GM19455 (cell line): ENCODE measurements at regions not wholly inside any gene's neighbourhood (a gene's known extent, or its start where the extent isn't known, plus 50 kb on each side); places are given as distances from the start of the nearest gene placed in this dataset.

Source experiments
- ATAC-seq: cut with Tn5 transposase; IDR thresholded peaks from one replicate; pipeline ENCODE4 v1.9.1; 2021; ENCODE audit not compliant: unreplicated experiment

DNA sequence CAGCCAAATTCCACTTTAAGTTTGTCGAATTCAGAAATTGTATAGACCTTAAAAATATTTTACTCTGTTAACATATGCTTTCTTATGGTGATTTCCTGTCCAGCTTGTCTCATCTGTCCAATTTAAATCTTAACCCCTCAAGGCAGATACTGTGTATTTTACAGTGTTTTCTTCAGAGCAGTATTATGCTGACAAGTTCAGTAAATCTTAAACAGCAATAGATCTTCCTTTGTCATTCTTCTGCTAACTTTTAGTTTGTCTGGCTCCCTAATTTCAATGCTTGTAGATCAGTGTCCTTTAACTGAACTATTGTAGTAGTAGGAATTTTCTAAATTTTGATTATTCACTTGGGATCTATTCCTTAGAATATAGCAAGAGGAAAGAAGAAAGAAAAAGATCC is 52.8 kb upstream of the MEIS1 start:
- no peak for ATAC-seq

DNA sequence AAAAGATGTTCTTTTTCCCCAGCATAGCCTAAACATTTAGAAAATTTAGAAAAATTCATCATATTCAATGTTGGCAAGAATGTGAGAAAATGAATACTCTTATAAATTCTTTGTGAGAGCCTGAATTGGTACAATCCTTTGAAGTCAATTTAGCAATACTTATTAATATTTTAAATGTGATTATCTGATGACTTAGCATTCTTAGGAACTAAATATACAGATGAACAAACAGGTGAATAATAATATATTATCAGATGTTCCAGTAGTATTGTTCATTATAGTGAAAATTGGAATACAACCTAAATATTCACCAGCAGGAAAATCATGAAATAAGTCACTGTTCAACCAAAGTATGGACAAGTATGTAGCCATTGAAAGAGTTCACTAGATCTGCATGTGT is 55.5 kb upstream of the MEIS1 start:
- no peak for ATAC-seq

- no peak for ATAC-seq
Measured at GRCh38 chr2:66377832-66378231, 57.1 kb upstream of the MEIS1 start.

- ATAC-seq: no peak
Measured at GRCh38 chr2:66370824-66371223, 64.1 kb upstream of the MEIS1 start.

DNA sequence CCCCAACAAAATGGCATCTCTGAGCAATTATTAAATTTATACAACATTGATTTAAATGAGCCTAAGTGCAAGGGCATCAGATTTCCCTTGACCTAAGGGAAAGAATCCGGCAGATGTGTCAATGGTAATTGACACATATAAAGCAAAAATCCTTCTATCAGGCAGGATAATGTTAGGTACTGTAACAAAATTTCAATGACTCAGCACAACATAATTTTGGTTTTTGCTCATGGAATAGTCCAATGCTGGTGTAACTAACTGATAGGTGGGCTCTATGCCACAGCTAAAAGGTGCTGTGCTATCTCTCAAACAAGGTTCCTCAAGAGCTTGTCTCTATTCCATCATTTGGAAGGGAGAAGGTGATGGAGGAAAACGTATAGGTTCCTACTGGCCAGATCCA is 68.3 kb upstream of the MEIS1 start:
- no peak for ATAC-seq

- no peak for ATAC-seq
Measured at GRCh38 chr2:66364495-66365333, 70.2 kb upstream of the MEIS1 start.

GRCh38 chr2:66362701-66363100 is 72.2 kb upstream of the MEIS1 start:
- ATAC-seq: no peak

DNA sequence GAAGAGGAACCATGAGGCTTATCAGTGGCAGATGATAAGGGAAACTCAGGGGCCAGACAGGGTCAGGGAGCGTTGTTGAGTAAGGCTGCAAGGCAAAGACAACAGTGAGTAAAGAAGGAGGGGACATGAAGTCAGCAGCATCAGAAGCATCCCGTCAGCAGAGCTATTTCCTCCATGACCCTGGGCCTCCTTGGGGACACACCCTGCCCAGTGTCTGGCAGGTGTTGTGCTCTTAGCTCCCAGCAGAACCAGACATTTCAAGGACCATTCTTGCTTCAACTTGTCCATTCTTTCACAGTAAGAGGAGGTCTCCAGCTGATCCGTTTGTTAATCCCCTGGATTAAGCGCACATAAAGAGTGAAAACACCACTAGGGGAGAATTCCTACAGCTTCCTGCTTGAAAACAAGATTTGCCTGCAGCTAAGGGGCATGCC is 88.7 kb upstream of the MEIS1 start:
- ATAC-seq: no peak

DNA sequence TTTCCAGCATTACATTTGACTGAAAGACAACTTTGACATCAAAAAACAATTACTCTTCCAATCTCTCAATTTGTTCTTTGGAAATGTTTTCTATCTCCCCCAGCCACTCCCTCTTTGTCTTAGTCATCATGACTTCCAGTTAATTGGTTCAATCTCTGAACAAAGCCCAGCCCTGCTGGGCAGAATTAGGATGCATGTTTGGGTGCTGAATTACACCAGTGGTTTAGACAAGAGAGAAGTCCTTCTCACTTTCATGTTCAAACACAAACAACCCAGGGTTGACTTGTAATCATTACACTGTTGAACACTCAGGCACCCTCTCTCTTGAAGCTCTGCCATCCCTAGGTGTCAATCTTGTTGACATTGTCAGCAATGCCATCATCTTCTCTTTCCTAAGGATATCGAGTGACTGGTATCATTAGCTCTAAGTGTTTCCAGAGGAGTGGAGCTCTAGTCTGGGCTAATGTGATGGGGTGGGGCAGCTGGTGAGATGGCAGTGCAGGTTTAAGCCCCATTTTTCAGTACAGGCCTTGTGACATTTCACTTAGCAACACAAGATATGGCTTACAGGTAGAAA is 90.8 kb upstream of the MEIS1 start:
- no peak for ATAC-seq

DNA sequence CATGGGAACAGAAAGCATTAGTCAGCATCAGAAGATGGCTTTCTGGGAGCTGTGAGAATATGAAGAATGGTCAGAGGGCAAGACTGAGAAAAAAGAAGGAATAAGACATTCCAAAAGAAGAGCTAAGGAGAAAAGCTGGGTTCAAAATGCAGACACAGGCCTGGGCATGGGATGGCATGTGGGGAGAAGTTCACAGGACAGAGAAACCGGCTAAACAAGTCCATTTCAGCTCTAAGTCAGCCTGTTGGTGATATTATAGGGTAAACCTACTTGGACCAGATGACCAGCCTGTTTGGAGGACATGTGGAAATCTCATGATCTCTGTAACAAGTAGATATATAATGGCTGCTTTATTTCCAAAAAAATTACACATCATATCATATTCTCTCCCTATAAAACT is 91.7 kb upstream of the MEIS1 start:
- ATAC-seq: no peak

- no peak for ATAC-seq
Measured at GRCh38 chr2:66340521-66340920, 94.4 kb upstream of the MEIS1 start.

DNA sequence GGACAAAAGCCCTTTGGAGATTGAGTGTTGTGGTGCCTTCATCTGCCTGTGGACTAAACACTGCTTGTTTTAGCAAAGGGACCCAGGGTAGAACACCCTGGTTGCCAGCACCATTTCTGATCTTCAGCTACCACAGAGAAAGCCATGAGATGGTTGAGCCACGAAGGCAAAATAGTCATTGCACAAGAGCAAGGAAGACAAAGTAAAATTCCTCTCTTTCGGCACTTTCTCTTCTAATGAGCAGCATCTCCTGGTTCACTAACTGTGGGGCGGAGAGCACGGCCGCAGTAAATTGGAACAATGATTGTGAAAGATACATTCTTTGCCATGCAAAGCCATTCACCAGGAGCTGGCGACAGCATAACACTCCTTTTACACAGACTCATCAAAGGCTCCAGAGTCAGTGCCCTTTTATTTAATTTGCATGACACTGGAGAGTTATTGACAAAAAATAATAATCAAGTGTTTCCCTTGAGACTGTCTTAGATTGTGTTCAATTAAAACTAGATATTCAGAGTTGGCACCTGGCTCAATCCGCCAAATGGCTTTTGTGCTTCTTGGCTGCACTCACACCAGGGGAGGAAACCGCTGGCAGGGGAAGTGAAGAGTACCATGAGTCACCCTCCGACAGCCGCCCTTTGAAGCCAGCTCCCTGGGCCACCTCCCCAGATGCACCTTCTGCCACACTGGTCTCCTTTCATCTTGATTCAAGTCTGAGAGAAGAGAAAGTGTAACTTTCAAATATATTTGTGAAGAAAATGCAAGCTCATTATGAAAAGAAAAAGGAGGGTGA is 100.5 kb upstream of the MEIS1 start:
- no peak for ATAC-seq

DNA sequence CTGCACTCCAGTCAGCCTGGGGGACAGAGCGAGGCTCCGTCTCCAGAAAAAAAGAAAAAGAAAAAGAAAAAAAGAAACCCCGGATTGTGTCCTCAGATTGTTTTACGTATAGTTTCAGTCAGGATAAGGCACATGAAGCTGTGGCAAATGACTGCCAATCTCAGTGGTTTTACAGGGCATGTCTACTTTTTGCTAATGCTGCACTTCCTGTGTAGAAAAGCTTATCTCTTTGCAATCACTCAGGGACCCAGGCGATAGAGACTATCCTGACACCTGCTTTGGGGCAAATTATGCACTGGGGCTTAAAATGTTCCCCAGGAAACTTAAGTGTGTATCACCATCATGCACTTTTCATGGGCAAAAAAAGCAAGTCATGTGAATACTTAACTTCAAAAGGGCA is 103.7 kb upstream of the MEIS1 start:
- no peak for ATAC-seq

- ATAC-seq: no peak
Measured at GRCh38 chr2:66329081-66329605, 105.8 kb upstream of the MEIS1 start.

GRCh38 chr2:66327066-66327740 is 107.7 kb upstream of the MEIS1 start:
- ATAC-seq: no peak

GRCh38 chr2:66324909-66325528 is 109.9 kb upstream of the MEIS1 start:
- ATAC-seq: no peak

- no peak for ATAC-seq
Measured at GRCh38 chr2:66324356-66324755, 110.6 kb upstream of the MEIS1 start.

GRCh38 chr2:66323406-66323805 is 111.5 kb upstream of the MEIS1 start:
- no peak for ATAC-seq

DNA sequence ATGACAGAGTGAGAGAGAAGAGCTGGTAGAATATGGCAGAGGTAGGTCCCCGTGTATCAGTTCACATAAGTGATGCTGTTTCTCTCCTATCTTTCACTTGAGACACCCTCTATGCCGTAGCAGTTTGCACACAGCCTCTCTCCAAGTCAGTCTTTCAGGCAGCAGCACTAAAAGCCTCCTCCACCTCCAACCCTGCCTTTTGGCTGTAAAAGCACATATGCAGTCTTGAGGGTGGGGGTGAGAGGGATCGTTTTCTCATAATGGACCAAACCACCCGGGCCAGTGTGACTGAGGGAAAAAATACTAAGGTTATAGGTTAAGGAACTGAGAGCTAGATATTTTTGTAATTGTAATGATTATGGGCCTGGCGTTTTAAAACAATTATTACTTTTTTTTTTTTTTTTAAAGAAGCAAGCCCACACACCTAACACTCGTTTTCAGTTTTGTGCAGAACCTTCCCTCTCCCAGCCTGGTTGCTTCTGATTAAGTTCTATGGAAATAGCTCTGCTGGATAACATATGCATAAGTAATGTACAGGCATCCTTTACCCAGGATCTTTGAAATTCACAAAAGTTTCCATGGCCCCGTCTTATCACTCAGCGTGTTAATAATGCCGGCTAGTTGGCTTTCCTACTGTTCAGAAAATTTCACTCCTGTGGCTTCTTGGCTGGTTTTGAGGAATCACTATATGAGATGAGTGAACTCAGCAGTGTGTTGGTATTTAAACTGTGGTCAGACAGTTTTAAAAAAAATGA is 112.2 kb upstream of the MEIS1 start:
- no peak for ATAC-seq

DNA sequence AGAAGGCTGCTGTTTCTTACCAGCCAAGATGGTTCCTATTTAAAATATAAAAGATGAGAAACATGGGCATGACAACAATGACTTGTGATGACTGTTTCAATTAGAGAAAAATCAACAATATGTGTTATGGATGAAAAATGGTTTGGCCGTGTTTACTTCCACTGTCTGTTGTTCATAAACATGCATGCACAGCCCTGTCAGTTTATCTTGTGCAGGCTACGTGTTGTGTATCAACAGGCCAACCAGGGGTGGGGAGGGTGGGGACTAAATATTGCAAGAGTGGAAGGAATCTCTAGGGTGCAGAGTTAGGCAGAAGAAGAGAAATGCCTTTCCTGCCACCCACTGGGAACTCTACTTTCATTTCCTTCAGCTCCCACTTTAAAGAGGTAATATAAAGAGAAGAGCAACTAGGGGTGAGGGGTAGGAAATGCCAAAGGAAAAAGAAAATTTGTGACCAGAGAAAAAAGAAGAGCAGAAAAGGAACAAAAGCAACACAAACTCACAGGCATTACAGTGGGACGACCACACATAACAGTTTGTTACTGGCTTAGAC is 116.8 kb upstream of the MEIS1 start:
- ATAC-seq: no peak
